Tibial artery (tissue), 4 donors: ENCODE measurements at regions not wholly inside any gene's neighbourhood (a gene's known extent, or its start where the extent isn't known, plus 50 kb on each side); places are given as distances from the start of the nearest gene placed in this dataset.

ENCODE experiments used
- DNase-seq, 2 donors: peaks; one replicate each; pipeline ENCODE4 v3.0.0-alpha.2; 2019
- H3K27ac ChIP-seq, 2 donors: fragments of 200-600 bp; sonication (generic) in 1 of 2; 1 replicate in 1 of 2; 2 replicates in 1 of 2; pipeline ENCODE4 v1.5.1; 2018 to 2019; ENCODE audit warnings: mild to moderate bottlenecking in 1 of 2
- H3K27me3 ChIP-seq, 2 donors: fragments of 200-600 bp; sonication (generic) in 1 of 2; one replicate each; pipeline versions ENCODE4 v1.5.1 to v1.6.0; 2016 to 2019
- H3K36me3 ChIP-seq, 3 donors: fragments of 200-600 bp; sonication (generic) in 2 of 3; one replicate each; pipeline ENCODE4 v1.5.1; 2016 to 2019; ENCODE audit warnings: mild to moderate bottlenecking in 2 of 3
- H3K4me1 ChIP-seq, 4 donors: fragments of 200-600 bp; sonication (generic) in 2 of 4; 1 replicate in 3 of 4; 2 replicates in 1 of 4; pipeline ENCODE4 v1.5.1; 2016 to 2019
- H3K4me3 ChIP-seq, 2 donors: fragments of 200-600 bp; sonication (generic) in 1 of 2; 1 replicate in 1 of 2; 2 replicates in 1 of 2; pipeline ENCODE4 v1.5.1; 2018 to 2019; ENCODE audit warnings: mild to moderate bottlenecking in 2 of 2
- H3K9me3 ChIP-seq, 3 donors: fragments of 200-600 bp; sonication (generic) in 1 of 3; one replicate each; pipeline ENCODE4 v1.5.1; 2016 to 2019
- intact Hi-C: fragments of 100-400 bp; cut with DNase I; formaldehyde crosslinking; loops from one replicate; pipeline ENCODE4 v1.15.0; 2023; ENCODE audit warnings: low total_unique reads
- TF ChIP-seq, protein P1 (sequence below), 2 experiments: fragments of 200-600 bp in 1 of 2; fragments of 450-650 bp in 1 of 2; IDR thresholded peaks; one replicate each; pipeline ENCODE4 v1.5.1; 2017 to 2019; ENCODE audit warnings: antibody characterized with exemption in 2 of 2, mild to moderate bottlenecking in 1 of 2, moderate library complexity in 1 of 2

DNA sequence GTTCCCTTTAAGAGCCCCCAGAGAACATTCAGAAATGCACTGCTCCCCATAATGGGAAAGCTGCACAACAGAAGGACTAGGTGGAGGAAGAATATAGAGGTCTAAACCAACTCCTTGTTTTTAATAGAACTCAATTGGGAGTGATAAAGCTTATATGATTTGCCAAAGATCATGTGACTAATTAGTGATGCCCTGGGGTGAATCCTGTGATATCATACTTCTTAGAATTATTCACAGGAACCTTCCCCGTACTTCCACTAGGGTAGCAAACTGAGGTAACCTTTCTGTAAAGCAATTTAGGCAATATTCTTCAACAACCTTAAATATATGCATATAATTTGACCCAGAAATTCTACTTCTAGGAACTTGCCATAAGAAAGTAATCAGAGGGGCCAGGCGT is 84.4 kb downstream of the TFAP2A start:
- TF ChIP-seq, protein P1, sequence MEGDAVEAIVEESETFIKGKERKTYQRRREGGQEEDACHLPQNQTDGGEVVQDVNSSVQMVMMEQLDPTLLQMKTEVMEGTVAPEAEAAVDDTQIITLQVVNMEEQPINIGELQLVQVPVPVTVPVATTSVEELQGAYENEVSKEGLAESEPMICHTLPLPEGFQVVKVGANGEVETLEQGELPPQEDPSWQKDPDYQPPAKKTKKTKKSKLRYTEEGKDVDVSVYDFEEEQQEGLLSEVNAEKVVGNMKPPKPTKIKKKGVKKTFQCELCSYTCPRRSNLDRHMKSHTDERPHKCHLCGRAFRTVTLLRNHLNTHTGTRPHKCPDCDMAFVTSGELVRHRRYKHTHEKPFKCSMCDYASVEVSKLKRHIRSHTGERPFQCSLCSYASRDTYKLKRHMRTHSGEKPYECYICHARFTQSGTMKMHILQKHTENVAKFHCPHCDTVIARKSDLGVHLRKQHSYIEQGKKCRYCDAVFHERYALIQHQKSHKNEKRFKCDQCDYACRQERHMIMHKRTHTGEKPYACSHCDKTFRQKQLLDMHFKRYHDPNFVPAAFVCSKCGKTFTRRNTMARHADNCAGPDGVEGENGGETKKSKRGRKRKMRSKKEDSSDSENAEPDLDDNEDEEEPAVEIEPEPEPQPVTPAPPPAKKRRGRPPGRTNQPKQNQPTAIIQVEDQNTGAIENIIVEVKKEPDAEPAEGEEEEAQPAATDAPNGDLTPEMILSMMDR (IDR thresholded peaks at IDR 0.05): no peak
- no peaks in the 10 kb centered on the region for H3K27me3 ChIP-seq
- no peak for DNase-seq

DNA sequence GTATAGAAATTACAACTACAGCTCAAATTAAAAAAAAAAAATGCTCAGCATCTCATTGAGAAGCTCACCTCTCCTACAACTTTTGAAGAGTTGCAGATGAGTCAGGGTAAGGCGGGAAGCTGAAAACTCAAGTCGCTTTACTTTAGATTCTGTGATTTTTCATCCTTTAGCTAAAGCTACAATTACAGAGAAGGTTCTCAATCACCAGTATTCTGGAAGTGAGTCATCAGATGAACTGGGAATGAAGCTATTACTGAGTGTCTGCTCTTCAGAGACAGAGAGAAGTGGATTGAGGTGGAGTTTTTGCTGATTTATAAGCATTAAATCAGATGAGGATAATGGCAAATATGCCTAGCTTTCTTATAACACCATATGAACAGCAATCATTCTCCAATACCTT is 91.9 kb downstream of the TFAP2A start:
- Histone ChIP-seq H3K27me3 (peaks cover 0 to 7% of the 10 kb centered on the region in 2 donors), H3K4me3 (no peak overlapping the region)

More for the DNA sequence above, 84.4 kb downstream of the TFAP2A start:
- H3K4me1 ChIP-seq: no peaks in the 10 kb centered on the region
- H3K36me3 ChIP-seq: no peaks in the 10 kb centered on the region
- H3K9me3 ChIP-seq: no peaks in the 10 kb centered on the region
- no peak overlapping the region for H3K4me3 ChIP-seq
- H3K27ac ChIP-seq: no peak overlapping the region
- intact Hi-C loops: no loop called here

DNA sequence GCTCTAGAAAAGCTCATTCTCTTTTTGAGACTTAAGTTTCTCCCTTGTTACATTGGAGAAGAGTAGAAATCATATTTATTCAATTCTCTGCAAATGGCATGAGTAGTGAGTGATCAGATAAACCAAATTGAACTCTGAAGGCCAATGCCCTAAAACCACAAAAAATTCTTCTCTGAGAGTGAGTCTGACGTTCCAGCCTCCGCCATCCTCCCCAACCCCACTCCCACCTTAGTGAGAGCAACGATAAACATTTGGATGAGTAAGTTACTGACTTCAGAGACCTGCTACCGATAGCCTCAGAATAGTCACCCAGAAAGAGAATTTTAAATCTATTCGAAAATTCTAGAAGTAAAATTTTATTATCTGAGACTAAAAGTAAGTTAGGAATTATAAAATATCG is 94.6 kb downstream of the TFAP2A start:
- DNase-seq: no peak
- TF ChIP-seq, protein P1 (IDR thresholded peaks at IDR 0.05): no peak
- no peak overlapping the region for H3K27ac ChIP-seq

More for the DNA sequence above, 91.9 kb downstream of the TFAP2A start:
- no peaks in the 10 kb centered on the region for H3K36me3 ChIP-seq
- peaks cover 0 to 2% (median 0%) of the 10 kb centered on the region in 4 donors for H3K4me1 ChIP-seq
- TF ChIP-seq, protein P1 (IDR thresholded peaks at IDR 0.05): no peak
- no peaks in the 10 kb centered on the region for H3K9me3 ChIP-seq
- intact Hi-C loops: no loop called here
- DNase-seq: no peak
- no peak overlapping the region for H3K27ac ChIP-seq

DNA sequence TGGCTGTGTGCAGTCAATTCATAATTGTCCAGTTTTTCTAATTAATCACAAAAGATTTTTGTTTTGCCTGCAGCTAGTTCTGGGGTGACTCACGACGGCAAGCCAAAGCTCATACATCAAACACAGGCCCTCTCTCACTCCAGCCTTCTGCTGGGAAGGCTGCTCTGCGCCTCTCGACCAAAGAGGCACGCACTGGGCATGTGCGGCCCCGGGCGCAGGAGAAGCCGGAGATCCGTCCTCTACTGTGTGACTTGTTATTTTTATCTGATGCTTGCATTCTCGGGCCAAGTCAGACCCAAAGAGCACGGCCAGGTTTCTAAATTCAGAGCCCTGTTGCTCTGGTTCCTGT is 98.5 kb downstream of the TFAP2A start:
- TF ChIP-seq, protein P1 (IDR thresholded peaks at IDR 0.05): no peak
- Histone ChIP-seq H3K9me3 (no peaks in the 10 kb centered on the region), H3K4me3 (no peak overlapping the region), H3K36me3 (no peaks in the 10 kb centered on the region), H3K27ac (no peak overlapping the region), H3K4me1 (peaks cover 0 to 5% (median 0%) of the 10 kb centered on the region in 4 donors), H3K27me3 (peaks cover 0 to 7% of the 10 kb centered on the region in 2 donors)
- DNase-seq: no peak
- intact Hi-C loops: no loop called here

More for the DNA sequence above, 94.6 kb downstream of the TFAP2A start:
- Histone ChIP-seq H3K27me3 (peaks cover 0 to 7% of the 10 kb centered on the region in 2 donors), H3K36me3 (no peaks in the 10 kb centered on the region), H3K4me3 (no peak overlapping the region), H3K4me1 (peaks cover 0 to 5% (median 0%) of the 10 kb centered on the region in 4 donors), H3K9me3 (no peaks in the 10 kb centered on the region)
- intact Hi-C loops: no loop called here

DNA sequence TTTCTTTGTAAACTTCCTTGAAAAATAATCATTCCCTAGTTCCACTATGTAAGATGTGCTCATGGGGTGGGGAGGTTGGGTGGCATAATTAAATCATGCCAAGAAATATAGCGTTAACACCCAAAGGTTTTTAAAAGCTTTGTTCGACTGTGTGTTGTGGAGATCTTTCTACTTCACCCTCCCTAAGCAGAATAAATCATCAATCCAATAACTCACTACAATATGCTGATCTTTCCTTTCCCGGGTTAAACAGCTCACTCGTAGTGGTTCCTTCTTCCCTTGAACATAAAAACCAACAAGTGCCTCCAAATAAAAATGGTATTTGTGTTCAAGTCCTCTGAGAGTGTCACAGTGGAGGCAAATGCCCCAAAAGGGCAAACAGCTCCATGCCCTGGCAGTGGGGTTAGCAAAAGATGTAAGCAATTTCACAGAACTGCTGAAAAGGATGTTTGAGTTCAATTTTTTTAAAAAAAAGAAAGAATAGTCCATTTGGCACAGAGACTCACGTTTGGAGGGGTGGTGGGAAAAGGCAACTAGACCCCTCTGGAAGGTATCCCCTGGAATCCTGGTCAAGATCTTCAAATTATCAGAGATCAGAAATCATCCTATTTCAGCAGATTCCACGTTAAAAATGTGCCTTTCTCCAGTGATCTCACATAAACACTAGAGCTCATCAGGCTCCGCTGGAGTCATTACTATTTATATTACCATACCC is 99.1 kb downstream of the TFAP2A start:
- TF ChIP-seq, protein P1 (IDR thresholded peaks at IDR 0.05): no peak
- H3K27ac ChIP-seq: no peak overlapping the region
- no peaks in the 10 kb centered on the region for H3K36me3 ChIP-seq
- H3K4me1 ChIP-seq: peaks cover 0 to 5% (median 0%) of the 10 kb centered on the region in 4 donors
- H3K27me3 ChIP-seq: peaks cover 0 to 7% of the 10 kb centered on the region in 2 donors
- H3K9me3 ChIP-seq: no peaks in the 10 kb centered on the region
- intact Hi-C loops: no loop called here
- DNase-seq: no peak
- no peak overlapping the region for H3K4me3 ChIP-seq
